ENCODE measurements at regions not wholly inside any gene's neighbourhood (a gene's known extent, or its start where the extent isn't known, plus 50 kb on each side); places are given as distances from the start of the nearest gene placed in this dataset.

GRCh38 chr1:188194916-188195315 is 1366.2 kb downstream of the PLA2G4A start:
- Mint-ChIP-seq H3K27ac (no peak overlapping the region), H3K4me1 (no peaks in the 10 kb centered on the region), H3K27me3 (no peaks in the 10 kb centered on the region), H3K36me3 (ENCODE audit: low read depth) (no peaks in the 10 kb centered on the region), H3K4me3 (no peak overlapping the region)
- H3K9me3 ChIP-seq (ENCODE audit: control insufficient read depth, low read length, poor library complexity, severe bottlenecking): no peaks in the 10 kb centered on the region
- ATAC-seq (no peak), DNase-seq (no peak)

GRCh38 chr1:188218289-188218688 is 1389.5 kb downstream of the PLA2G4A start:
- DNase-seq: no peak
- Mint-ChIP-seq H3K36me3 (ENCODE audit: low read depth) (no peaks in the 10 kb centered on the region), H3K27me3 (no peaks in the 10 kb centered on the region), H3K4me1 (no peaks in the 10 kb centered on the region), H3K27ac (no peak overlapping the region), H3K4me3 (no peak overlapping the region)
- ATAC-seq: no peak
- no peaks in the 10 kb centered on the region for H3K9me3 ChIP-seq (ENCODE audit: control insufficient read depth, low read length, poor library complexity, severe bottlenecking)

GRCh38 chr1:188220051-188220450 is 1391.3 kb downstream of the PLA2G4A start:
- no peak overlapping the region for H3K27ac Mint-ChIP-seq
- ATAC-seq (no peak), DNase-seq (no peak)
- H3K9me3 ChIP-seq (ENCODE audit: control insufficient read depth, low read length, poor library complexity, severe bottlenecking): no peaks in the 10 kb centered on the region
- no peaks in the 10 kb centered on the region for H3K4me1 Mint-ChIP-seq
- no peaks in the 10 kb centered on the region for H3K36me3 Mint-ChIP-seq (ENCODE audit: low read depth)
- H3K27me3 Mint-ChIP-seq: no peaks in the 10 kb centered on the region
- H3K4me3 Mint-ChIP-seq: no peak overlapping the region

- no peaks in the 10 kb centered on the region for H3K4me1 Mint-ChIP-seq
- no peak overlapping the region for H3K4me3 Mint-ChIP-seq
- no peak overlapping the region for H3K27ac Mint-ChIP-seq
- H3K9me3 ChIP-seq (ENCODE audit: control insufficient read depth, low read length, poor library complexity, severe bottlenecking): no peaks in the 10 kb centered on the region
- no peaks in the 10 kb centered on the region for H3K27me3 Mint-ChIP-seq
- H3K36me3 Mint-ChIP-seq (ENCODE audit: low read depth): no peaks in the 10 kb centered on the region
- DNase-seq (no peak), ATAC-seq (no peak)
Measured at GRCh38 chr1:188224263-188224662, 1395.5 kb downstream of the PLA2G4A start.

GRCh38 chr1:188225975-188226374 is 1397.2 kb downstream of the PLA2G4A start:
- Mint-ChIP-seq H3K27me3 (no peaks in the 10 kb centered on the region), H3K27ac (no peak overlapping the region), H3K4me1 (no peaks in the 10 kb centered on the region), H3K4me3 (no peak overlapping the region), H3K36me3 (ENCODE audit: low read depth) (no peaks in the 10 kb centered on the region)
- H3K9me3 ChIP-seq (ENCODE audit: control insufficient read depth, low read length, poor library complexity, severe bottlenecking): no peaks in the 10 kb centered on the region
- no peak for DNase-seq
- ATAC-seq: no peak

GRCh38 chr1:188228623-188229022 is 1399.9 kb downstream of the PLA2G4A start:
- no peaks in the 10 kb centered on the region for H3K27me3 Mint-ChIP-seq
- no peaks in the 10 kb centered on the region for H3K9me3 ChIP-seq (ENCODE audit: control insufficient read depth, low read length, poor library complexity, severe bottlenecking)
- ATAC-seq (no peak), DNase-seq (no peak)
- no peak overlapping the region for H3K27ac Mint-ChIP-seq
- H3K4me1 Mint-ChIP-seq: no peaks in the 10 kb centered on the region
- H3K36me3 Mint-ChIP-seq (ENCODE audit: low read depth): no peaks in the 10 kb centered on the region
- H3K4me3 Mint-ChIP-seq: no peak overlapping the region

- H3K4me1 Mint-ChIP-seq: no peaks in the 10 kb centered on the region
- DNase-seq (no peak), ATAC-seq (no peak)
- H3K36me3 Mint-ChIP-seq (ENCODE audit: low read depth): no peaks in the 10 kb centered on the region
- H3K9me3 ChIP-seq (ENCODE audit: control insufficient read depth, low read length, poor library complexity, severe bottlenecking): no peaks in the 10 kb centered on the region
- H3K27me3 Mint-ChIP-seq: no peaks in the 10 kb centered on the region
- no peak overlapping the region for H3K4me3 Mint-ChIP-seq
- no peak overlapping the region for H3K27ac Mint-ChIP-seq
Measured at GRCh38 chr1:188237573-188238348, 1409.0 kb downstream of the PLA2G4A start.

GRCh38 chr1:188240772-188241406 is 1412.1 kb downstream of the PLA2G4A start:
- DNase-seq (no peak), ATAC-seq (no peak)
- Mint-ChIP-seq H3K4me1 (no peaks in the 10 kb centered on the region), H3K27me3 (no peaks in the 10 kb centered on the region), H3K36me3 (ENCODE audit: low read depth) (no peaks in the 10 kb centered on the region), H3K27ac (no peak overlapping the region), H3K4me3 (no peak overlapping the region)
- no peaks in the 10 kb centered on the region for H3K9me3 ChIP-seq (ENCODE audit: control insufficient read depth, low read length, poor library complexity, severe bottlenecking)

- H3K27me3 Mint-ChIP-seq: no peaks in the 10 kb centered on the region
- no peak for ATAC-seq
- H3K27ac Mint-ChIP-seq: no peak overlapping the region
- H3K4me1 Mint-ChIP-seq: no peaks in the 10 kb centered on the region
- H3K4me3 Mint-ChIP-seq: no peak overlapping the region
- no peaks in the 10 kb centered on the region for H3K36me3 Mint-ChIP-seq (ENCODE audit: low read depth)
- no peaks in the 10 kb centered on the region for H3K9me3 ChIP-seq (ENCODE audit: control insufficient read depth, low read length, poor library complexity, severe bottlenecking)
- DNase-seq: no peak
Measured at GRCh38 chr1:188241629-188242028, 1412.9 kb downstream of the PLA2G4A start.

- no peak for ATAC-seq
- no peak overlapping the region for H3K4me3 Mint-ChIP-seq
- H3K27ac Mint-ChIP-seq: no peak overlapping the region
- H3K9me3 ChIP-seq (ENCODE audit: control insufficient read depth, low read length, poor library complexity, severe bottlenecking): no peaks in the 10 kb centered on the region
- H3K4me1 Mint-ChIP-seq: no peaks in the 10 kb centered on the region
- no peaks in the 10 kb centered on the region for H3K36me3 Mint-ChIP-seq (ENCODE audit: low read depth)
- no peak for DNase-seq
- no peaks in the 10 kb centered on the region for H3K27me3 Mint-ChIP-seq
Measured at GRCh38 chr1:188243456-188243855, 1414.7 kb downstream of the PLA2G4A start.

- Mint-ChIP-seq H3K27me3 (no peaks in the 10 kb centered on the region), H3K27ac (no peak overlapping the region), H3K4me3 (no peak overlapping the region), H3K36me3 (ENCODE audit: low read depth) (no peaks in the 10 kb centered on the region), H3K4me1 (no peaks in the 10 kb centered on the region)
- no peak for ATAC-seq
- DNase-seq: no peak
- H3K9me3 ChIP-seq (ENCODE audit: control insufficient read depth, low read length, poor library complexity, severe bottlenecking): no peaks in the 10 kb centered on the region
Measured at GRCh38 chr1:188244681-188245080, 1415.9 kb downstream of the PLA2G4A start.

- no peaks in the 10 kb centered on the region for H3K9me3 ChIP-seq (ENCODE audit: control insufficient read depth, low read length, poor library complexity, severe bottlenecking)
- no peaks in the 10 kb centered on the region for H3K27me3 Mint-ChIP-seq
- ATAC-seq: no peak
Measured at GRCh38 chr1:188247255-188247654, 1418.5 kb downstream of the PLA2G4A start.

GRCh38 chr1:188249811-188250210 is 1421.1 kb downstream of the PLA2G4A start:
- Mint-ChIP-seq H3K4me1 (no peaks in the 10 kb centered on the region), H3K27me3 (no peaks in the 10 kb centered on the region), H3K27ac (no peak overlapping the region), H3K4me3 (no peak overlapping the region), H3K36me3 (ENCODE audit: low read depth) (no peaks in the 10 kb centered on the region)
- DNase-seq (no peak), ATAC-seq (no peak)
- H3K9me3 ChIP-seq (ENCODE audit: control insufficient read depth, low read length, poor library complexity, severe bottlenecking): no peaks in the 10 kb centered on the region

More at GRCh38 chr1:188247255-188247654, 1418.5 kb downstream of the PLA2G4A start:
- no peak for DNase-seq
- no peak overlapping the region for H3K4me3 Mint-ChIP-seq
- H3K27ac Mint-ChIP-seq: no peak overlapping the region
- no peaks in the 10 kb centered on the region for H3K4me1 Mint-ChIP-seq
- H3K36me3 Mint-ChIP-seq (ENCODE audit: low read depth): no peaks in the 10 kb centered on the region

GRCh38 chr1:188251036-188251435 is 1422.3 kb downstream of the PLA2G4A start:
- H3K36me3 Mint-ChIP-seq (ENCODE audit: low read depth): no peaks in the 10 kb centered on the region
- no peaks in the 10 kb centered on the region for H3K9me3 ChIP-seq (ENCODE audit: control insufficient read depth, low read length, poor library complexity, severe bottlenecking)
- H3K4me3 Mint-ChIP-seq: no peak overlapping the region
- H3K27ac Mint-ChIP-seq: no peak overlapping the region
- no peaks in the 10 kb centered on the region for H3K27me3 Mint-ChIP-seq
- no peak for DNase-seq
- H3K4me1 Mint-ChIP-seq: no peaks in the 10 kb centered on the region
- no peak for ATAC-seq

Data from T-helper 17 cell (primary cell).